MM.1S (cell line): ENCODE measurements at regions not wholly inside any gene's neighbourhood (a gene's known extent, or its start where the extent isn't known, plus 50 kb on each side); places are given as distances from the start of the nearest gene placed in this dataset.

Source experiments
- CTCF ChIP-seq: fragments of 300-600 bp; sonication (generic); IDR thresholded peaks from 2 replicates; pipeline ENCODE4 v1.5.1; 2016; ENCODE audit warnings: antibody characterized with exemption, low read length, mixed read lengths
- EZH2 ChIP-seq: fragments of 300-600 bp; sonication (generic); optimal IDR thresholded peaks from 2 replicates; pipeline ENCODE3; 2017; ENCODE audit warnings: low read depth, mild to moderate bottlenecking, antibody characterized with exemption, low read length, mixed read lengths
- EZH2phosphoT487 ChIP-seq: fragments of 300-600 bp; sonication (generic); IDR thresholded peaks from 2 replicates; pipeline ENCODE4 v1.6.1; 2018; ENCODE audit warnings: antibody characterized with exemption, low read length

GRCh38 chr6:106849120-106849519 is 125.4 kb downstream of the CD24 start:
- TF ChIP-seq CTCF (no peak), EZH2 (no peak), EZH2phosphoT487 (no peak)
